H1 (cell line): ENCODE measurements at regions not wholly inside any gene's neighbourhood (a gene's known extent, or its start where the extent isn't known, plus 50 kb on each side); places are given as distances from the start of the nearest gene placed in this dataset.

Experiments
- BRCA1 ChIP-seq: IDR thresholded peaks from 2 replicates; pipeline ENCODE4 v1.6.1; 2012; ENCODE audit warnings: low read depth, low read length, improper control_type of control experiment
- CBX5 ChIP-seq: fragments of 300-800, 300-1000 bp; sonication (generic); IDR thresholded peaks from 2 replicates; pipeline ENCODE4 v1.7.1; 2016; ENCODE audit warnings: antibody characterized with exemption, low read length, low read depth
- CBX8 ChIP-seq: fragments of 300-800, 300-1000 bp; sonication (generic); IDR thresholded peaks from 2 replicates; pipeline ENCODE4 v1.7.1; 2016; ENCODE audit warnings: low read depth, low read length, borderline replicate concordance
- CHD1 ChIP-seq: IDR thresholded peaks from 2 replicates; pipeline ENCODE4 v1.6.1; 2012; ENCODE audit warnings: low read depth, low read length, improper control_type of control experiment
- CHD7 ChIP-seq: fragments of 300-600 bp; sonication (generic); IDR thresholded peaks from 2 replicates; pipeline ENCODE4 v1.7.1; 2012; ENCODE audit warnings: low read length, moderate library complexity, mild to moderate bottlenecking, inconsistent platforms; ENCODE audit not compliant: insufficient replicate concordance
- KDM1A ChIP-seq: fragments of 200-600, 300-600 bp; sonication (generic); IDR thresholded peaks from 2 replicates; pipeline ENCODE4 v1.7.1; 2016; ENCODE audit warnings: mild to moderate bottlenecking, low read length, borderline replicate concordance
- SRF ChIP-seq: IDR thresholded peaks from 2 replicates; pipeline ENCODE4 v1.6.1; 2011; ENCODE audit warnings: mild to moderate bottlenecking, low read depth, low read length, moderate library complexity
- SUZ12 ChIP-seq: fragments of 200-600 bp; sonication (generic); IDR thresholded peaks from 2 replicates; pipeline ENCODE4 v1.6.1; 2012; ENCODE audit warnings: mild to moderate bottlenecking, inconsistent platforms, low read length, moderate library complexity, mixed read lengths
- ZNF274 ChIP-seq: IDR thresholded peaks from 2 replicates; pipeline ENCODE4 v1.7.0; 2012; ENCODE audit warnings: low read length, borderline replicate concordance; ENCODE audit errors: extremely low read depth

GRCh38 chr16:85998171-85998867, 99.4 kb downstream of the IRF8 start (continued):
- TF ChIP-seq CHD7 (no peak), CHD1 (no peak), CBX5 (no peak), BRCA1 (no peak), ZNF274 (no peak), SRF (no peak), CBX8 (no peak), KDM1A (no peak), SUZ12 (no peak)
